GM23248 (cell line): ENCODE measurements at regions not wholly inside any gene's neighbourhood (a gene's known extent, or its start where the extent isn't known, plus 50 kb on each side); places are given as distances from the start of the nearest gene placed in this dataset.

ENCODE experiments used
- EZH2 ChIP-seq: fragments of 200-600 bp; sonication (generic); IDR thresholded peaks from 2 replicates; pipeline ENCODE4 v1.6.1; 2018; ENCODE audit warnings: antibody characterized with exemption, mild to moderate bottlenecking; ENCODE audit not compliant: insufficient read depth, poor library complexity, severe bottlenecking
- EZH2phosphoT487 ChIP-seq: fragments of 200-600 bp; sonication (generic); IDR thresholded peaks from 2 replicates; pipeline ENCODE4 v1.6.1; 2018; ENCODE audit warnings: antibody characterized with exemption, moderate library complexity, mild to moderate bottlenecking, low read depth; ENCODE audit not compliant: insufficient read depth

- TF ChIP-seq EZH2 (no peak), EZH2phosphoT487 (no peak)
These were observed 142.3 kb upstream of the KCNE2 start for GRCh38 chr21:34221331-34222030.
